H9 (cell line): ENCODE measurements at regions not wholly inside any gene's neighbourhood (a gene's known extent, or its start where the extent isn't known, plus 50 kb on each side); places are given as distances from the start of the nearest gene placed in this dataset.
"Not testable (repeated sequence)": the region's sequence is repeated elsewhere in the genome, so short reads cannot be mapped to it uniquely, and the experiment has no call there.

Experiments
- DNase-seq: peaks from one replicate; pipeline ENCODE4 v3.0.0-alpha.2; 2017
- H2AFZ ChIP-seq: one replicate; pipeline ENCODE4 v1.6.1; 2013; ENCODE audit warnings: mild to moderate bottlenecking, low read length, control low read depth, moderate library complexity
- H2AK5ac ChIP-seq: 2 replicates; pipeline ENCODE4 v1.6.1; 2013; ENCODE audit warnings: low read length, control low read depth, mixed read lengths; ENCODE audit not compliant: insufficient read length
- H2BK120ac ChIP-seq: one replicate; pipeline ENCODE4 v1.6.1; 2013; ENCODE audit warnings: low read depth, mild to moderate bottlenecking, low read length, control low read depth, inconsistent platforms; ENCODE audit not compliant: poor library complexity, severe bottlenecking
- H2BK12ac ChIP-seq: 2 replicates; pipeline ENCODE4 v1.6.1; 2013; ENCODE audit warnings: low read length, control low read depth, mixed read lengths, low read depth; ENCODE audit not compliant: insufficient read length
- H2BK15ac ChIP-seq: 2 replicates; pipeline ENCODE4 v1.6.1; 2013; ENCODE audit warnings: low read depth, low read length, control low read depth
- H2BK20ac ChIP-seq: one replicate; pipeline ENCODE4 v1.6.1; 2013; ENCODE audit warnings: low read depth, mild to moderate bottlenecking, low read length, control low read depth, inconsistent platforms; ENCODE audit not compliant: poor library complexity, severe bottlenecking
- H2BK5ac ChIP-seq: 2 replicates; pipeline ENCODE4 v1.6.1; 2013; ENCODE audit warnings: low read length, control low read depth, mixed read lengths; ENCODE audit not compliant: insufficient read length
- H3K14ac ChIP-seq: 2 replicates; pipeline ENCODE4 v1.6.1; 2013; ENCODE audit warnings: low read length, control low read depth; ENCODE audit not compliant: insufficient read depth
- H3K18ac ChIP-seq: 2 replicates; pipeline ENCODE4 v1.6.1; 2013; ENCODE audit warnings: low read depth, mild to moderate bottlenecking, mixed read lengths, low read length, control low read depth; ENCODE audit not compliant: insufficient read length
- H3K23ac ChIP-seq: 2 replicates; pipeline ENCODE4 v1.6.1; 2013; ENCODE audit warnings: low read length, control low read depth, mixed read lengths, low read depth; ENCODE audit not compliant: insufficient read length
- H3K23me2 ChIP-seq: 2 replicates; pipeline ENCODE4 v1.6.1; 2013; ENCODE audit warnings: low read depth, mild to moderate bottlenecking, mixed read lengths, low read length, control low read depth; ENCODE audit not compliant: insufficient read length, poor library complexity, severe bottlenecking
- H3K27ac ChIP-seq: 2 replicates; pipeline ENCODE4 v1.5.1; 2013; ENCODE audit warnings: low read length, control low read depth, mixed read lengths, low read depth; ENCODE audit not compliant: insufficient read length
- H3K27me3 ChIP-seq: 2 replicates; pipeline ENCODE4 v1.6.1; 2013; ENCODE audit warnings: low read length, control low read depth, inconsistent platforms; ENCODE audit not compliant: insufficient read depth
- H3K4ac ChIP-seq: 2 replicates; pipeline ENCODE4 v1.6.1; 2013; ENCODE audit warnings: low read depth, mild to moderate bottlenecking, control low read depth, inconsistent platforms, low read length, moderate library complexity
- H3K4me1 ChIP-seq: 2 replicates; pipeline ENCODE4 v1.6.1; 2013; ENCODE audit warnings: low read length, control low read depth, inconsistent platforms; ENCODE audit not compliant: insufficient read depth
- H3K4me2 ChIP-seq: 2 replicates; pipeline ENCODE4 v1.6.1; 2013; ENCODE audit warnings: low read length, control low read depth, mixed read lengths; ENCODE audit not compliant: insufficient read length, insufficient read depth
- H3K56ac ChIP-seq: 2 replicates; pipeline ENCODE4 v1.6.1; 2013; ENCODE audit warnings: low read depth, mild to moderate bottlenecking, mixed read lengths, low read length, control low read depth; ENCODE audit not compliant: insufficient read length
- H3K79me1 ChIP-seq: 2 replicates; pipeline ENCODE4 v1.6.1; 2013; ENCODE audit warnings: low read depth, mild to moderate bottlenecking, moderate library complexity, low read length, control low read depth, inconsistent platforms; ENCODE audit not compliant: insufficient read depth, poor library complexity, severe bottlenecking
- H3K79me2 ChIP-seq: 2 replicates; pipeline ENCODE4 v1.6.1; 2013; ENCODE audit warnings: low read length, control low read depth, inconsistent platforms; ENCODE audit not compliant: insufficient read depth
- H3K9ac ChIP-seq: 2 replicates; pipeline ENCODE4 v1.6.1; 2013; ENCODE audit warnings: low read length, control low read depth, mixed read lengths; ENCODE audit not compliant: insufficient read length; ENCODE audit errors: extremely low read depth
- H3K9me3 ChIP-seq: one replicate; pipeline ENCODE4 v1.6.1; 2013; ENCODE audit warnings: low read depth, low read length, inconsistent platforms; ENCODE audit not compliant: control insufficient read depth
- H3T11ph ChIP-seq: one replicate; pipeline ENCODE4 v1.6.1; 2013; ENCODE audit warnings: mild to moderate bottlenecking, low read length, control low read depth, inconsistent platforms
- H4K20me1 ChIP-seq: one replicate; pipeline ENCODE4 v1.6.1; 2013; ENCODE audit not compliant: control insufficient read depth, insufficient read length, insufficient read depth
- H4K5ac ChIP-seq: 2 replicates; pipeline ENCODE4 v1.6.1; 2013; ENCODE audit warnings: low read depth, mild to moderate bottlenecking, mixed read lengths, low read length, control low read depth; ENCODE audit not compliant: insufficient read length
- H4K8ac ChIP-seq: replicated peaks from 2 replicates; pipeline ENCODE4 v1.6.1; 2013; ENCODE audit warnings: low read length, control low read depth, mixed read lengths, low read depth; ENCODE audit not compliant: insufficient read length
- H4K91ac ChIP-seq: 2 replicates; pipeline ENCODE4 v1.6.1; 2013; ENCODE audit warnings: low read depth, mild to moderate bottlenecking, moderate library complexity, mixed read lengths, low read length, control low read depth; ENCODE audit not compliant: insufficient read length
- H3K27ac Mint-ChIP-seq, 3 experiments: 2 replicates in 2 of 3; 3 replicates in 1 of 3; pipeline ENCODE4 v1.8.0; 2020 to 2021; ENCODE audit warnings: mixed read lengths in 3 of 3, mild to moderate bottlenecking in 1 of 3, moderate library complexity in 1 of 3
- H3K27me3 Mint-ChIP-seq: 2 replicates; pipeline ENCODE4 v1.8.0; 2021; ENCODE audit warnings: low read depth, mild to moderate bottlenecking, moderate library complexity, mixed read lengths
- H3K36me3 Mint-ChIP-seq, 3 experiments: 2 replicates in 2 of 3; 3 replicates in 1 of 3; pipeline ENCODE4 v1.8.0; 2020 to 2021; ENCODE audit warnings: low read depth in 3 of 3, mixed read lengths in 3 of 3; ENCODE audit not compliant: insufficient read depth in 1 of 3
- H3K4me1 Mint-ChIP-seq, 2 experiments: 2 replicates each; pipeline ENCODE4 v1.8.0; 2020; ENCODE audit warnings: mixed read lengths in 2 of 2
- H3K4me3 Mint-ChIP-seq, 2 experiments: 2 replicates in 1 of 2; 3 replicates in 1 of 2; pipeline ENCODE4 v1.8.0; 2020 to 2021; ENCODE audit warnings: mild to moderate bottlenecking in 2 of 2, mixed read lengths in 2 of 2, moderate library complexity in 1 of 2
- H3K9me3 Mint-ChIP-seq, 2 experiments: 2 replicates in 1 of 2; 3 replicates in 1 of 2; pipeline ENCODE4 v1.8.0; 2020; ENCODE audit warnings: mild to moderate bottlenecking in 2 of 2, mixed read lengths in 2 of 2, moderate library complexity in 1 of 2
- WGBS: extraction: QIAGEN DNeasy Blood & Tissue Kit; methylation state at CpG from one replicate; pipeline ENCODE4 v1.1.7; 2013; ENCODE audit warnings: missing lambda C conversion rate, low lambda C conversion rate, mixed read lengths; ENCODE audit not compliant: insufficient read length; ENCODE audit errors: extremely low coverage; 5-methylcytosine and 5-hydroxymethylcytosine counted together

DNA sequence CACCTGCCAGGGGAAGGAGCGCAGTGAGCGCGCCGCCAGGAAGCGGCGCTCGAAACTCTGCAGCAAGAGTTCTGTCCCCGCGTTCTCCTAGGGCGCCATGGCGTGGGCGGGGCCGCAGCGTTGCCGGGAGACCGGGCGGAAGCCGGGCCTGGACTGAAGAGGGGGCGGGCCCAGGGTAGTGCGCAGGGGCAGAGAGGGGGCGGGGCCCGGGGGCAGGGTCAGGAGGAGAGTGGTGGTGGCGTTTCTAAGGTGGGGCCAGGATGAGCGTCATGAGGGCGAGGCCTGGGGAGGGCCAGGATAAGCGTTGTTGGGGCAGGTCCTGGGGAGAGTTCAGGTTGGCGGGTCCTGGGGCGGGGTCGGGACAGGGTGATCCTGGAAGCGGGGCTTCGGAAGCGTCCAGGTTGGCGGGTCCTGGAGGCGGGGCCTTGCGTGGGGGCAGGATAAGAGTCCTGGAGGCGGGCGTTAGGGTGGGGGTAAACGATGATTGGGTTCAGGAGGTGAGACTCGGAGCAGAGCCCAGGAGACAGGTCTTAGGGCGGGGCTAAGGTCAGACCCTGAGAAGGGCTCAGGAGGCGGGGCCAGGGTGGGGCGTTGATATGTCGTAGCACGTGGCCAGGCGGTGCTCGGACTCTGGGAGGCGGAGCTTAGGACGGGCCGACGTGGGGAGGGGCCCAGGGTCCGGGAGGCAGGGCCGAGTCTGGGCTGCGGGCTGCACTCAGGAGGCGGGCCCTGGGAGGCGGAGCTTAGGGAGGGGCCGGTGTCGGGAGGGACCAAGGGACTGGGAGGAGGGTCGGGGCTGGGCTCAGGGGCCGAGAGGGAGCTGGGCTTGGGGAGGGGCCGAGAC, 189.4 kb downstream of the ADRA2C start:
- peaks cover 24 to 28% of the 10 kb centered on the region in 2 experiments for H3K4me1 Mint-ChIP-seq
- not testable (repeated sequence) for H4K8ac ChIP-seq, H3K27me3 Mint-ChIP-seq, H2BK20ac ChIP-seq, H3K9ac ChIP-seq, H3K9me3 ChIP-seq, H3K4me2 ChIP-seq, H3K79me2 ChIP-seq, H3K14ac ChIP-seq, H2AK5ac ChIP-seq, H2AFZ ChIP-seq, H4K91ac ChIP-seq, H3K79me1 ChIP-seq, H4K5ac ChIP-seq, H3K4ac ChIP-seq, H3K23me2 ChIP-seq, H3K23ac ChIP-seq, H4K20me1 ChIP-seq, H2BK120ac ChIP-seq, H3K9me3 Mint-ChIP-seq, H3T11ph ChIP-seq, H3K4me1 ChIP-seq, H3K18ac ChIP-seq, H2BK12ac ChIP-seq, H2BK5ac ChIP-seq, H3K27me3 ChIP-seq, H3K27ac ChIP-seq, H2BK15ac ChIP-seq, H3K36me3 Mint-ChIP-seq, H3K56ac ChIP-seq
- H3K4me3 Mint-ChIP-seq, result peak overlapping the region; percentile 86 to 95
- WGBS, result no CpG with 5 or more reads among the region's 60 CpGs
- DNase-seq, result peak; percentile 99
- peak overlapping the region; percentile 91 to 96 (median 94); a peak in 5 of 7 replicates for H3K27ac Mint-ChIP-seq

- Mint-ChIP-seq H3K27ac (peak overlapping the region in 1 of 3 experiments; percentile 84; a peak in 3 of 7 replicates), H3K4me1 (peaks cover 24 to 28% of the 10 kb centered on the region in 2 experiments), H3K4me3 (peak overlapping the region; percentile 86 to 95)
- not testable (repeated sequence) for H2AFZ ChIP-seq, H4K20me1 ChIP-seq, H3K9me3 Mint-ChIP-seq, H3K79me1 ChIP-seq, H2BK20ac ChIP-seq, H3K23ac ChIP-seq, H3K27me3 ChIP-seq, H3K9me3 ChIP-seq, H2BK5ac ChIP-seq, H3K4ac ChIP-seq, H3K14ac ChIP-seq, H2BK15ac ChIP-seq, H2BK120ac ChIP-seq, DNase-seq, H2AK5ac ChIP-seq, H4K5ac ChIP-seq, H2BK12ac ChIP-seq, H4K91ac ChIP-seq, H3K36me3 Mint-ChIP-seq, H3K56ac ChIP-seq, H3T11ph ChIP-seq, H3K23me2 ChIP-seq, H3K9ac ChIP-seq, H3K18ac ChIP-seq, H4K8ac ChIP-seq, H3K4me1 ChIP-seq, H3K27me3 Mint-ChIP-seq, H3K79me2 ChIP-seq, H3K27ac ChIP-seq
- peak overlapping the region; percentile 43 for H3K4me2 ChIP-seq
- no CpG with 5 or more reads among the region's 38 CpGs for WGBS
These were observed 190.1 kb downstream of the ADRA2C start for GRCh38 chr4:3956165-3956867.
